Kidney tubule cell (primary cell): ENCODE measurements at regions not wholly inside any gene's neighbourhood (a gene's known extent, or its start where the extent isn't known, plus 50 kb on each side); places are given as distances from the start of the nearest gene placed in this dataset.

Source experiments
- DNase-seq: peaks from one replicate; pipeline ENCODE4 v3.0.0-alpha.2; 2018; ENCODE audit warnings: low spot score

DNA sequence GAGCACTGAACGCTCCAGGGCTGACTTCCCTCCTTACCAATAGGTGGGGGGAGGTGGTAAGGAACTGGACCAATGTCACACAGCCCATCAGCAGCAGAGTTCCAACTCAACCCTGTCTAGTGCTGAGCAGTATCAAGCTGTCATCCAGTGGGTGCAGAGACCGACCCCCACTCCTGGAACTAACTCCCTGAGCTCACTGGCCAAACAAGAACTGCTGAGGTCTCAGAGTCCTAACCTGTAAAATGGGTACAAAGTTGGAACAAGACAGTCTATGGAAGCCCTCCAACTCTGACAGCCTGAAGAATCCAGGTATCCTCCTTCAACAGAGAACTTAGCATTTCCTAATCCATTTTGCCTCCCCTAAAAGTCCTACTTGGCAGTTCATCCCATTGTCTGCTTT is 91.1 kb upstream of the CLMN start:
- no peak for DNase-seq

DNA sequence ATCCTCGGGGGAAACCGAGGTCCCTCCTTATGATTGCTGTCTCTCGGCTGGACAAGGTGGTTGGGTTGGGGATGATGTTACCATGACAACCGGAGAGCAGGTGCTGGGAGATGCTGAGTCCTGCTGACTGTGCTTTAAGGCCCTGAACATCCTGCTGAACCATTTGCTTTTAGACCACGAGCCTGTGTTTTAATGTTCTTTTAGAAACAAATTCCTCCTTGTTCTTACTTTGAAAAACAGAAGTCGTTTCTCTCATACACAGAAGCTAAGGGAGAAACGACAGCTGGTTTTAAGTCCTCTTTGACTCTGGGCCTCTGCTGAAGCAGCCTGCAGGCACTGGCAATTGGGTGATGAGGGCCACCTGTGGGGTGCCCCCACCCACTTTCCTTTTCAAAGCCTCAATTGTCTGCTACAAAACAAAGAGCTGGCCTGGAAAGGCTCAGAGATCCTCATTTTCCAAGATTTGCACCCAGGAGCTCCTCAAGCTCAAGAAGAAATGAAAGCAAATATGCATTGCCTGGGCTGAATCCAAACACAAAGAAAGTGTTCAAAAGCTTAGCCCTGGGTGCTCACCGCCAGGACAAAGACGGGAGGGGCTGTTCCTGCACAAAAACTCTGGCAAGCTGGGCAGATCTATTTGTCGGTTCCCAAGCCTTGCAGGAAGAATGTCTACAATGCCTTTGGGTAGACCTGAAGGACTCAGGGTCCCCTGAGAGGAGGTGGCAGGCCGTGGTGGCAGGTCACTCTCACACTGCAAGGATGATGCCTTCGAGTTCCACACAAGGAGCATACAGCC is 90.0 kb upstream of the CLMN start:
- no peak for DNase-seq

DNA sequence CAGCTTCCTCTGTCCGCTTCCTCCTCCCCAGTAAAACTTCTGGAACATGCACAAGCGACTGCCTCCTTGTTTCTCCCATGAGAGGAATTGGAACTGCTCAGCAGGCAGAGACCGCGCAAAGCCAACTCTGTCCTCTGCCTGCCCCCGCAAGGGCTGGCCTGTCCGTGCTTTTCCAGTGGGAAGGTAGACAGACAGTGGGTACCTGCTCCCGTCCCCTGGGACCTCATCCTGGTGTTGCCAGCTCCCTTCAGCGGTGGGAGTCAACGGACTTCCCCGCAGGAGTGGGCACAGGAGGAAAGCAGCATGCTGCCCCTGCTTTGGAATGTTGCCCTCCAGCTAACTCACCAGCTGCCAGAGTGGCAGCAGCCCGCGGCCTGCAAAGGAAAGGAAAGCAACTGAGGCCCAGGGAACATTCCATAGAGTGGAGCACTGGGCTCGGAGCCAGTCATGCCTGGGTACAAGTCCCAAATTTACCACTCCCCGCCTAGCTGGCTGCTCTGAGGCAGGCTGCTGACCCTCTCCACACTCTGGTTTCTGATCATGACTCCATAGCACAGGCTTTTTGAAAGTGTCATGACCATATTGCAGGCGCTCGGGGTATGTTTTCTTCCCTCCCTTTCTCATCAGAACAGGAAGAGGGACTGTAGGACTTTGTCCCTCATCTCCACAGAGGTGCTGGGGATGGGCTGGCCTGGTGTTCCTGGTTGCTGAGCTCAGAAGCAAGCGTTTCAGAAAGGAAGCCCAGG is 89.2 kb upstream of the CLMN start:
- no peak for DNase-seq

DNA sequence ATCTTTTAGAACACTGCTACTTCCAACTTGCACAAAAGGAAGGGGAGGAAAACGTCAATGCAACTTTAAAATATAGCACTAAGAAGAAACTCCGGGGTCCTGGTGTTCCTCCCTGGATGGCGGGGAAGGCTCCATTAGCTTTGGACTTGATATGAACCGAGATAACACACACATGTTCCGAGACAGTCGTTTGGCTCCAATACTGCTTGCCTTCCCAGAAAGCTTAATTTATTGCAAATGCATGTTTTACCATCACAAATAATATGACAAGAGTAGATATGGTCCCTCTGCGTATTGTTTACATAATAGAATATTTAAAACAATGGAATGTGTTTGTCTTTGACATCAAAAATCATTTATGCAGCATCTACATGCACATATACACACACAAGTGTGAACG is 87.6 kb upstream of the CLMN start:
- no peak for DNase-seq

DNA sequence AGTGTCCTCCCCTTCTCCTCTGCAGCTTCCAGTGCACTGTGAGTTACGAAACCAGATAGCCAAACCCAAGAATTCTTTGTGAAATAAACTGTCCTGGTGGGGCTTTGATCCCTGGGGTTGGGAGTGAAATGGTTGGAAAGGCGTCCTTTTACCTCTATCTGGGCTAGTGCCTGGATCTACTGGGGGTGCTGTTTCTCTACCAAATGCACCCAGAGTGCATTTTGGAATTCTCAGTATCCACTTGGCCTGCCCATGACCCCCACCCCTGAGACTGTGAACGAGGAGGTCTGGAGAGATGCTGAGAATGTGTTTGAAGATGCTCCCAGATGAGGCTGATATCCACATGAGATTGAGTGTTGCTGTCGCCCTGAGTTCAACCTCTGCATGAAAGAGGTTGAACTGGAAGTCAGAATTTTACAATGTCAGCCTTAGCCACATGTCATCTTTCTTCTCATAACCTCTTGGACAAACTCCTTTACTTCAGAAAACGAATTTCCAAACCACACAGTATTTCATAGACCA is 87.1 kb upstream of the CLMN start:
- no peak for DNase-seq

DNA sequence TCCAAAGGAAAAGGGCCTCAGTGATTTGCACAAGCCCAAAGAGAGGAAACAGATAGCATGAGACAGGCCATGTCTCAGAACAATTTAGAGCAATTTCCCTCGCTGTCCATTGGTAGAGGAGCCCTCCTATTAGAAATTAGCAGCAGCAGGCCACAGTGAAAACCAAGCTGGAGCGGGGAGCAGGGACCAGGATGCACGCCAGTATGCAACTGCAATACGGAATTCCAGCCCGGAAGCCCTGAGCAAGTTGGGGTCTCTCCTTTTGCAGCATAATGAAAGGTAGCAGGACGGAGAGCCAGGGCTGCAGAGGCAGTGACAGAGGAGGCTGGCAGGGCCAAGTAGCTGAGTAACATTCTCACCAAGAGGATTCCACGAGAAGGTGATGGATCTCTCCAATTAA is 84.9 kb upstream of the CLMN start:
- DNase-seq = no peak

DNA sequence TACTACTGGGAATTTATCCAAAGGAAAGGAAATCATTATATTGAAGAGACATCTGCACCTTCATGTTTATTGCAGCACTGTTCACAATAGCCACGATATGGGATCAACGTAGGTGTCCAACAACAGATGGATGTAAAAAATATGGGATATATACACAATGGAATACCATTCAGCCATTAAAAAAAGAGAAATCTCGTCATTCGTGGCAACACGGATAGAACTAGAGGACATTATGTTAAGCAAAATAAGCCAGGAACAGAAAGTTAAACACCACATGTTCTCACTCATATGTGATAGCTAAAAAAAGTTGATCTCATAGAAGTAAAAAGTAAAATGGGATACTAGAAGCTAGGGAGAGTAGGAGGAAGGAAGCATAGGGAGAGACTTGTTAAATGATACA is 82.9 kb upstream of the CLMN start:
- DNase-seq = no peak

DNA sequence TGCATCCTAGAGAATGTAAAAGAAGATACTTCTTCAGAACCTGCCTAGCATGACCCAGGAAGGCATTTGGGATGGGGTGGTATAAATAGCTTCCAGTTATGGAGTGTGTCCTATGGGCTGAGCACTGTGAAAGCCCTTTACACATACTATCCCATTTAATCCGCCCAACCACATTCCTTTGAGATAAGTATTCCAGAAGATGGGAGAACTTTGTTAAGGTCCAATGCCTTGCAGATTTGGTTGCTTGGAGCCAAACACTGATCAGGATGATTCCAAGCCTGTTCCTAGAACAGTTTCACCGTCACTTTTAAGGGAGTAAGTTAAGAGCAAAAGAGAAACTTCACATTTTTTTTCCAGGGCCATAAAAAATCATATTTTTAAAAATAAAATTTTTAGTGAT is 82.5 kb upstream of the CLMN start:
- peak; percentile 23 for DNase-seq

DNA sequence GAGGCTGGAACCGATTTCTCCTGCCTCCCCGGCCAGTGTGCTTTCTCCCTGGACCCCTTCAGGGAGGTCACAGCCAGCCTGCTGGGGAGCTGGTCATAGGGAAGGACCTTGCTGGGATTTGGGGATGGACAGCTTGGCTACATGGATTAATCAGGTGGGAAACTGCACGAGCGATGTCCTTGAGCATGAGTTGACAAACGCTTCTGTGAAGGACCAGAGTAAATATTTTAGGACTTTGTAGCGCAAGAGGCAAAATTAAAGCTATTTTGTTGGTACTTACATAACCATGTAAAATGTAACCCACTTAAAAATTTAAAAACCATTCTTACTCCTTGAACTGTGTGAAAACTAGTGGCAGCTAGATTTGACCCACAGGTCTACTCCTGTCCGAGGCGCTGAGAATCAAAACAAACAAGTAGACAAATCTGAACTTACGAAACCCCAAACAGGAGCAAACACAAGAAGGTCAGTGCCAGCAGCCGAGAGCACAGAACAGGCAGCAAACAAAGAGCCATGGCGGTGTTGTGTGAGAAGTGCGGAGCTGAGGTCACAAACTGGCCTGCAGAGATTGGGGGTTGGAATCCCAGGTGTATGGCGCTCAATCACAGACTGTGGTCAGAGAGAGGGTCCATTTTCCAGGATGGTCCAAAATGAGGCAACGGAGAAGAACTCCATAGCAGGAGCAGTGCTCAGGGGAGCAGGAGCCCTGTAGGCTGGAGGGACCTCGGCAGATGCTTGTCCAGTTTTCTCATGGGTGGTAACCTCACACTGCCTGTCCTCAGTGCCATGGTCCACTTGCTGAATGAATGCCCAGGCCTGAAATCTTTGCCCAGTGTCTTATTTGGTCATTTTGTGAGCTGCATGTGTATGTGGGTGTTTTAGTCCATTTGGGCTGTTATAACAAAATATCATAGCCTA is 79.2 kb upstream of the CLMN start:
- DNase-seq = no peak

DNA sequence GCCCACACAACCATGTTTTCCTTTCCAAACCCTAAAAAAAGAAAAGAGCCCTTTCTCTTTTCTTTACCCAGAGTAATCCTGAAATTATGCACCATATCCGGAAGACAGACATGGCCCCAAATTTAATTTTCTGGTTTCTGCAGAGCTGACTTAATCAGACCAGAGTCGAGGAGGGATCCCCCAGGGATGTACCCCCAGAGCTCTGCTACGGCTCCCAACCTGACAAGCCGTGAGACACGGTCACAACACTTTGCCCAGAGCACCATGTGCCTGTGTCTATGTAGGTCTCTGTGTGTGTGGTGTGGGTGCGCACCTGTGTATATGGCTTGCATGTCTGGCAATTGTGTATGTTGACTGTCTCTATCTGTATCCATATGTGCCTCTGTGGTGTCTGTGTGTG is 77.6 kb upstream of the CLMN start:
- no peak for DNase-seq

DNA sequence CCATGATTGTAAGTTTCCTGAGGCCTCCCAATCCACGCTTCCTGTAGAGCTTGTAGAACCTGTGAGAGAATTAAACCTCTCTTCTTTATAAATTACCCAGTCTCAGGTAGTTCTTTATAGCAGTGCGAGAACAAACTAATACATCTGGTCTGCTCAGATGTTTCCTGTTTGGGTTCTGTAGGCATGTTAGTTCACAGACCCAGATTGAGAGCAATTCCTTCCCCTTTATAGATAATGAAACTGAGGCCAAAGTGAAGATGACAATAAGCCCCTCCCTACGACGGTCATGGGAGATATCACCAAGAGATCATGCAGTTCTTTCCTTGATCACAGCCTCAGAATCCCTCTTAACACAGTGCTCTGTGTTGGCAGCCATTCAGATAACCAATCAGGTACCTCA is 76.5 kb upstream of the CLMN start:
- DNase-seq = no peak

DNA sequence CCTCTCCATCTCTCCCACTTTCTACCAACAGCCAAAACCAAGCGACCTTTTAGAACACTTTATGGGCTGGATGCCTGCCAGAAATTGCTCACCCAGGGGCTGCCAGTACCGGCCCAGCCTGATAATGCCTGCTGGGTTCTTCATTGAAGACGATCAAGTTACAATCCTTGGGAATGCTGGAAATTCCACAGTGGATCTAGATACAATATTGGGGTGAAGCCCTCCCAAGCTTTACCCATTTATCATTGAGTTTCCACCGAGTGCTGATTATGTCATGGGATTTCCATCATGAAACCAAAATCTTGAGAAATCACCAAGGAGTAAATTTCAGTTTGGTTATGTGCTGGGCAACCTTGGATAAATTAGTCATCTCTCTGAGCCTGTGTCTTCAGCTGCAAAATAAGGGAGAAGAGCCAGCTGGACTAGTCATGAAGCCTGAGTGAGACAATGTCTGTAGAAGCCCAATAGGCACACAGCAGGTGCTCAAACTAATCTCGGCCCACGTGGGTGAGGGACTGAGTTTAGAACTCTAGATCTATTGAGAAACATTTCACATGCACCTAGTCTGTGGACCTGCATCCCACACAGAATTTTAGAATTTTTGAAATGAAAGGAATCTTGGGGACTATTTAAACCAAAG is 75.5 kb upstream of the CLMN start:
- no peak for DNase-seq

DNA sequence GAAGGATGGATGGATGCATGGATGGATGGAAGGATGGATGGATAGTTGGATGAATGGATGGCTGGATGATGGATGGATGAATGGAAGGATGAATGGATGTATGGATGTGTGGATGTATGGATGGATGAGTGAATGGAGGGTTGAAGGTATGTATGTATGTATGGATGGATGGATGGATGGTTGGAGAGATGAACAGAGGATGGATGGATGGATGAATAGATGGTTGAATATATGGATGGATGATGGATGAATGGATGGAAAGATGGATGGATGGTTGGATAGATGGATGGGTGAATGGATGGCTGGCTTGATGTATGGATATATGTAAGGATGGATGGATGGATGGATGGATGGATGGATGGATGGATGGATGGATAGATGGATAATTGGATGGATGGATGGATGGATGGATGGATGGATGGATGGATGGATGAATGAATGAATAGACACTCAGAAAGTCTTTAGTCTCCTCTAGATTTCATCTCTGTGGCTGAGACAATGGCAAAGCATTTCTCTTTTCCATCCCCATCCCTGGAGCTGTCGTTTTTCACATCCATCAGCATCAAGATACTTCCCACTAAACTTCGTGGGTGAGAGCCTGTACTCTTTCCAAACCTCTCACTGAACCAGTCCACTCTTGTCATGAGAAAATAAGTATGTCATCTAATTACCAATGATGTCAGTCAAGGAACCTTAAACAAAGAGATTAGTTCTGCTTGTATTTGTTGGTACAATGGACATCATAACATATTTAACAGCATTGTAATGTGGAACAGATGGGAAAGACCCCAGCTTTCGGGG is 74.8 kb upstream of the CLMN start:
- no peak for DNase-seq

DNA sequence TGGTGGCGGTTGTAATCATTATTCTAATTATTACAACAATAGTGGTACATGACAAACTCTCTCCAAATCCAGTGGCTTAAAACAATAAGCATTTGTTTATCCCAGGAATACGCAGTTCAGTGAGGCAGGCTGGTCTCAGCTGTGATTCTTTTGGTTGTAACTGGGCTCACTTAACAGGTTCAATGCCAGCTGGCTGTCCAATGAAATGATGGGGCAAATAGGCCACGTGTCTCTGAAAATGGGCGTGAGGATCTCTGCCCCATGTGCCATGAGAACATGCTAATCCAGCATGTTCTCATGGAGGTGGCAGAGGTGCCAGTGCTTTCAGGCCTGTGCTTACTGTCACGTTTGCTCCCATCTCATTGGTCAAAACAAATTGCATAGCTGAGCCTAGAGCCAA is 73.1 kb upstream of the CLMN start:
- no peak for DNase-seq

DNA sequence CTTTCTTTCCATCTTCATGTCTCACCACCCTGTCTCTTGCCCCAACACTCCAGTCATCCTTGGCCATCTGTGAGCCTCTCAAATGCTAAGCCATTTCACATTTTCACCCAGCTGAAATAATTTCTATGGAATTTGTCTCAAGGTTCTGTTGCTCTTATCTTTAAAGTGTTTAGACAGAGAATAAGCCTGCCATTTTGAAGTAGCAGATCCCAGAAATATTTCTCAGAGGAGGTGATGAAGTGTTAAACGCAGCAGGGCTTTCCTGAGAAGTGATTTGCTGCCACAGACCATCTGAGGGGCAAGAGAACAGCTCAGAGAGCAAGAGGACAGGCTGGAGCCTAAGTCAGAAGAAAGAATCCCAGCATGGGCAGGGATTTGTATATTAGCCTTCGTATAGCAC is 71.6 kb upstream of the CLMN start:
- no peak for DNase-seq

DNA sequence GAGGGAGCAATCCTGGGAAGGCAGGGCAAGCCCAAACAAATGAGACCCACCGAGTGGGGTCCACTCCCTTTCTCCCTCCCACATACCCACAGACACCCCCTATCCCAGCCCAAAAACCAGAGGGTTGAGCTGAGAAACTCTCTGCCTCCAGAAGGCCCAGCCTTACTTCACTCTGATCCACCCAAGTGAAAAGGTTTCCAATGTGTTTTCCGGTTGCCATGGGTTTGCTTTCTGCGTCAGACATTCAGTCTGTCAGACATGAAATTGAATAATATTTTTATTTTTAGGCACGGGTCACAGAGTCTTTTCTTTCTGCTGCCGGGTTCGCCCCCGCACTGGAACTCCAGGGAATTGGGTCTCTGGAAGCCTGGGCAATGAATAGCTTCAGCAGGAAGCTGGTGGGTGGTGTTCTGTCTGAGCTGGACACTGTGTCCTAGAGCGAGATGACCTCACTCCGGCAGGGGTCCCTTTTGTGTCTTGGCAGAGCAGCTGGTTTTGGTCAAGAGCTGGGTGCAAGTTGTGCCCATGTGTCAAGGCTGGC is 69.8 kb upstream of the CLMN start:
- DNase-seq = no peak

DNA sequence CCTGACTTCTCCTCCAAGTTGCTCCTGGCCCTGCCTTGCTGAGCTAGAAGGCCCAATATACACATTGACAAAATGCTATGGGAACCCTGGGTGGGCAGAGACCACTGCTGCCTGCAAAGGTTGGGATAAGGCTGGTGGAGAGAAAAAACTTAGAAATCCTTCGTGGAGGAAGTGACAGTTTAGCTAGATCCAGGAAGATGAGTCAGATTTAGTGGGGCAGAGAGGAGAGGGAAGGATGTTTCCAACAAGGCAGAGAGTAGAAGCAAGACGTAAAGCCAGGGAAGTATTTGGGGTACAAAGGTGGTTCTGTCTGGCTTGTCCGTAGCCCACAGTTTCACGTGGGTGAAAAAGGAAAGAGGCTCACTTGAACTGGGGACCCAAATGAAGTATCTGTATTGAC is 69.0 kb upstream of the CLMN start:
- DNase-seq = peak; percentile 32

DNA sequence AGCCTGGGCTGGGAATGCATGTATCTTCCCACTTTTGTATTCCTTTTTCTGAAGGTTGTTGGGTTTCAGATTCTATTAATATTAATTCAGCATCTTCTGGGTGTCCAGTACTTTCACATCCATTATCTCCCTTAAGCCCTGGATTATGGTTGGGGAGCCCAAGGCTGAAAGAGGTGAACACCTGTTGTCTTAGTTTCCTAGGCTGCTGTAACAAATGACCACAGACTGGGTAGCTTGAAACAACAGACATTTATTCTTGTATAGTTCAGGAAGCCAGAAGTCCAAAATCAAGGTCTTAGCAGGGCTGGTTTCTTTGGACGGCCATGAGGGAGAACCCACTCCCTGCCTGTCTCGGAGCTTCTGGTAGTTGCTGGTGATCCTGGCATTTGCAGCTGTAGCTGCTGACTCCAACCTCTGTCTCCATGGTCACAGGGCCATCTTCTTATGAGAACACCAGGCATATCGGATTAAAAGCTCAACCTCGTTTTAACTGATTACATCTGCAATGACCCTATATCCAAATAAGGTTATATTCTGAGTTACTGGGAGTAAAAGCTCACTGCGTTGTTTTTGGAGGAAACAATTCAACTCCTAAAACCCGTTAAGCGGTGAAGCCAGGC is 68.2 kb upstream of the CLMN start:
- no peak for DNase-seq

DNA sequence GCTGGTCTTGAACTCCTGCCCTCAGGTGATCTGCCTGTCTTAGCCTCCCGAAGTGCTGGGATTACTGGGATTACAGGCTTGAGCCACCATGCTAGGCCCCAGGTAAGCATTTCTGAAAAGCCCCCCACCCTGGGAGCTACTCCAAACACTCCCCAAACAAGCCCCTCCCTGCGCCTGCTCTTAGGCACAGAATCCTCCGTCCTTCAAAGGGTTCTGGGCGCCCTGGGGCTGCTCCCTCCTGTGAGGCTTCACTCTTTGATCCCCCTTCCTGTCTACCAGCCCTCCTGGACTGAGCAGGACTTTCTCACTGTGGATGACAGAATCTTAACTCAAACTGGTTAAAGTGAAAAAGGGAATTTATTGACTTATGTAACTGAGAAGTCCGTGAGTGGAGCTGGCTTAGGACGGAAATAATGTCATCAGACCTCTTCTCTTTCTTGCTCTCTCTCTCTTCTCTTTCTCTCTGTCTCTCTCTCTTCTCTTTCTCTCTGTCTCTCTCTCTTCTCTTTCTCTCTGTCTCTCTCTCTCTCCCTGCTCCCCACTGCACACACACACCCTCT is 66.9 kb upstream of the CLMN start:
- no peak for DNase-seq

DNA sequence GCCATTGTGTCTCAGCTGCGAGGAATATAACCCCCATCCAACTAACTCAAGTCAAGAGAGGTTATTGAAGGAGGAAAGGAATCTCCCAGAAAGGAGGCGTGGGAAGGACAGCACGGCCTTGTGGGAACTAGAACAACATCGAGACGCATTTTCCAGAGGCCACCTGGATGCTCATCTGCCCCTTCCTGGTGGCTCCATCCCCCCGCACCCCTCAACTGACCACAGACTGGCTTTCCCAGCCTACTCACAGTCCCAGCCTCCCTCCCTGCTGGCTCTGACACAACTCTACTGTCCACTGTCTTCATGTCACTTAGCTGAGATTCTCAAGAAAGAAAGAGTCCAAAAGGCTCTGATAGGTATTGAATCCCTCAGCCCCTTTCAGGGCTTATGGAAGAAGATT is 66.0 kb upstream of the CLMN start:
- DNase-seq = no peak
